ENCODE measurements at regions not wholly inside any gene's neighbourhood (a gene's known extent, or its start where the extent isn't known, plus 50 kb on each side); places are given as distances from the start of the nearest gene placed in this dataset.
A peak's percentile ranks its signal among the peaks of the same experiment; 100 is the strongest.

DNA sequence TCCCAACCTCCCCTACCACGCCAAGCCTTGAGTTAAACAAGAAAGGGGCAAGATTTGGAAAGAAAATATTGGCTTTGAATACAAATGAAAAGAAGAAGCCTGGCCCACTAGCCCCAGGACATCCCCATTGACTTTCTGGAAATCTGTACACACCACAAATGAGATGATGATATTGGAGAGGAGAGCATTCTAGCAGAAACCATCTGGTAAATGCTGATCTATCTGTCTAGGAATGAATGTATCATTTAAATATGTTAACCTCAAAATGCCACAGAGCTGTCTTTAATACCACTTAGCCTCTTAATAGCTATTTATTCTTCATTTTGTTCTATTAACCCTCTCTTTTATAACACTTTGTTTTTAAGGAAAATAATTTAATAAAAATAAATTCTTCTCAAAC, 270.2 kb upstream of the PDE4D start:
- Histone ChIP-seq H3K36me3 (no peaks in the 10 kb centered on the region), H3K27me3 (no peaks in the 10 kb centered on the region), H3K4me1 (no peaks in the 10 kb centered on the region), H3K4me3 (no peak overlapping the region), H3K27ac (no peak overlapping the region), H3K9me3 (no peaks in the 10 kb centered on the region)
- WGBS, 2 donors, result 67 to 88% methylated on average over 1 of the region's 1 CpG
- TF ChIP-seq CTCF (IDR thresholded peaks at IDR 0.05) (no peak), POLR2A (IDR thresholded peaks at IDR 0.05) (no peak)
- intact Hi-C loops (cut with DNase I), result no loop called here
- no peak for DNase-seq

GRCh38 chr5:60162441-60162840, 268.9 kb upstream of the PDE4D start:
- Histone ChIP-seq H3K4me3 (no peak overlapping the region), H3K36me3 (no peaks in the 10 kb centered on the region), H3K27me3 (no peaks in the 10 kb centered on the region), H3K9me3 (no peaks in the 10 kb centered on the region), H3K27ac (no peak overlapping the region), H3K4me1 (no peaks in the 10 kb centered on the region)
- intact Hi-C loops (cut with DNase I), result no loop called here
- no peak for DNase-seq
- 39 to 47% methylated on average over 1 of the region's 1 CpG for WGBS, 2 donors
- no peak for TF ChIP-seq CTCF (IDR thresholded peaks at IDR 0.05)
- no peak for TF ChIP-seq POLR2A (IDR thresholded peaks at IDR 0.05)

- no peak for TF ChIP-seq POLR2A (IDR thresholded peaks at IDR 0.05)
- peak in 1 of 6 experiments; percentile 40 for TF ChIP-seq CTCF (IDR thresholded peaks at IDR 0.05)
- intact Hi-C loops (cut with DNase I), result no loop called here
- no peaks in the 10 kb centered on the region for H3K36me3 ChIP-seq
- WGBS, 2 donors, result 69 to 71% methylated on average over 3 of the region's 3 CpGs
- no peaks in the 10 kb centered on the region for H3K27me3 ChIP-seq
- no peaks in the 10 kb centered on the region for H3K9me3 ChIP-seq
- DNase-seq, result no peak
- no peak overlapping the region for H3K4me3 ChIP-seq
- H3K27ac ChIP-seq, result no peak overlapping the region
- no peaks in the 10 kb centered on the region for H3K4me1 ChIP-seq
Measured at GRCh38 chr5:60161340-60161934, 267.9 kb upstream of the PDE4D start.

- Histone ChIP-seq H3K27me3 (no peaks in the 10 kb centered on the region), H3K9me3 (no peaks in the 10 kb centered on the region), H3K36me3 (no peaks in the 10 kb centered on the region), H3K4me1 (no peaks in the 10 kb centered on the region), H3K4me3 (no peak overlapping the region), H3K27ac (no peak overlapping the region)
- TF ChIP-seq CTCF (IDR thresholded peaks at IDR 0.05), result no peak
- TF ChIP-seq POLR2A (IDR thresholded peaks at IDR 0.05), result no peak
- intact Hi-C loops (cut with DNase I), result no loop called here
- 48 to 73% methylated on average over 3 of the region's 3 CpGs for WGBS, 2 donors
- DNase-seq, result no peak
Measured at GRCh38 chr5:60149081-60149480, 255.6 kb upstream of the PDE4D start.

DNA sequence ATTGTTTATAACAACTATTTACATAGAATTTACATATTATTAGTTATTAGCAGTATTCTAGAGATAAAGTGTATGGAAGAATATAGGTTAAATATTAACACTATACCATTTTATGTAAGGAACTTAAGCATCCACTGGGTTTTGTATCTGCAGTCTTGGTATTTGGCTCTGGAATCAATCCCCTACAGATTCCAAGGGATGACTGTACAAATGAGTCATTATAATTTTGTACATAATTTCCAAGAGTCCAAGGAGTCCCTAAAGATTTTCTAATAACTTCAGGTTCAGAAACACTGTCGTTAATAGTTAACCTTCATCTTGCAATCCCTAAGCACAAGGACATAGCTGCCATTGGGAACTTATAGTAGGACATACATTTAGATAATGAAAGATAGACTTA, 254.8 kb upstream of the PDE4D start:
- Histone ChIP-seq H3K4me3 (no peak overlapping the region), H3K4me1 (no peaks in the 10 kb centered on the region), H3K27me3 (no peaks in the 10 kb centered on the region), H3K9me3 (no peaks in the 10 kb centered on the region), H3K36me3 (no peaks in the 10 kb centered on the region), H3K27ac (no peak overlapping the region)
- TF ChIP-seq POLR2A (IDR thresholded peaks at IDR 0.05) (no peak), CTCF (IDR thresholded peaks at IDR 0.05) (no peak)
- intact Hi-C loops (cut with DNase I), result no loop called here
- no peak for DNase-seq
- WGBS, 2 donors, result 65 to 71% methylated on average over 1 of the region's 1 CpG
